HG02763 (cell line): ENCODE measurements at regions not wholly inside any gene's neighbourhood (a gene's known extent, or its start where the extent isn't known, plus 50 kb on each side); places are given as distances from the start of the nearest gene placed in this dataset.
"Not testable (repeated sequence)": the region's sequence is repeated elsewhere in the genome, so short reads cannot be mapped to it uniquely, and the experiment has no call there.

Source experiments
- ATAC-seq: cut with Tn5 transposase; IDR thresholded peaks from one replicate; pipeline ENCODE4 v1.9.1; 2021; ENCODE audit warnings: mild to moderate bottlenecking, moderate library complexity; ENCODE audit not compliant: unreplicated experiment

DNA sequence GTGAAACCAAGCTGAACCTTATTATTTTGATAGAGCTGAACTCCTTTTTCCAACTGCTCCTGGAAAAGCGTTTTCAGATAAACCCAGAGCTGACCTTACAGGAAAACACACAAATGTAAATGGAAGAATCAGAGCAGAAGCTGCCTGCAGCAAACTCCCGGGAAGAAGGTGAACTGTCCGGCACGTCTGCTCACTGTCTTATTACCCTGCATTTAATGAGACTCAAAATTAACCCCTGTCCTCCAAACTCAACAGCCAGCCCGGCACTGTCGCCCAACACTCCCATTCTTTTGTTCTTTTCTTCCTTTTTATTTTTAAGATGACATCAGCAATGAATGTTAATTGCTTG lies 1046.9 kb upstream of the FLRT2 start:
- ATAC-seq, result no peak

DNA sequence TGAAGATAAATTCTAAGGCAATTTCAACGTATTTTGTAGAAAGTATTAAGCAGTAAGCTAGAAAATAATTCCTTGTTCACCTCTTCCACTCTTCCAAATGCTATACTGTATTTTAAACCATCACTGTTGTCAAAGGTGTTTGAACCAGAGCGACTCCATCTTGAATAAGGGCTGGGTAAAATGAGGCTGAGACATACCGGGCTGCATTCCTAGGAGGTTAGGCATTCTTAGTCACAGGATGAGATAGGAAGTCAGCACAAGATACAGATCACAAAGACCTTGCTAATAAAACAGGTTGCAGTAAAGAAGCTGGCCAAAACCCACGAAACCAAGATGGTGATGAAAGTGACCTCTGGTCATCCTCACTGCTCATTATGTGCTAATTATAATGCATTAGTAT lies 1045.7 kb upstream of the FLRT2 start:
- not testable (repeated sequence) for ATAC-seq

DNA sequence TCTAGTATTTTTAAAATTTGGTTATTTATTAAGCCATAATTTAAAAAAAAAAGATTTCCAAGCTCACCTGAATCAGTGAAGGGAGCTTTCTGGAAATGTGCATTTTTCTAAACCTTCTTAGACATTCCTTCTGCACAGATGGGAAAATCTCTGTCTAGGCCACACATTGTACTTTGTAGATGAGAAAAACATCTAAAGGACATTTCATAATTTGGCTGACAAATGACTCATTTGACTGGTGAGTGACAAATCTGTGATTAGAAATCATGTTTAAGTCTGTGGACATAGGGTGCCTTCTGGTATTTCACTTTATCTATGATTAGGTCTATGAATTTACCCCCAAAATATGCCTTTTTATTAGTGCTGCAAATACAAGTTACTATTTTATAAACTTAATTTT lies 1044.9 kb upstream of the FLRT2 start:
- no peak for ATAC-seq

DNA sequence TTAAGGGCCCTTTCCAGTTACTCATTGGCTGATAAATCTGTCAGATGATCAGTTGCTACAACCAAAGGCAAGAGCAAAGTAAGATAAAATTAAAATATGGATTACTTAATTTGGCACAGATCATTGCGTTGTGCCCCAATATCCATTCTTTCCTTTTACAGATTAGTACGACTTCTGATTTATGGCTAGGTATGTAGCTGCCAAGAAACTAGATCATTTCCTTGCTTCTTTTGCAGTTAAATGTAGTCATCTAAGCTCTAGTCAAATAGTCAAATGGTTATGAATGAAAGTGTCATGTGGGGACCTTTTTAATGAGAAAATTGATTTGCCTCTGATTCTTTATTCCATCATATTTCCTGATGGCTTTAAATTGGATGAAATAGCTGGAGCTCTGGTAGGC lies 1039.9 kb upstream of the FLRT2 start:
- ATAC-seq, result no peak

DNA sequence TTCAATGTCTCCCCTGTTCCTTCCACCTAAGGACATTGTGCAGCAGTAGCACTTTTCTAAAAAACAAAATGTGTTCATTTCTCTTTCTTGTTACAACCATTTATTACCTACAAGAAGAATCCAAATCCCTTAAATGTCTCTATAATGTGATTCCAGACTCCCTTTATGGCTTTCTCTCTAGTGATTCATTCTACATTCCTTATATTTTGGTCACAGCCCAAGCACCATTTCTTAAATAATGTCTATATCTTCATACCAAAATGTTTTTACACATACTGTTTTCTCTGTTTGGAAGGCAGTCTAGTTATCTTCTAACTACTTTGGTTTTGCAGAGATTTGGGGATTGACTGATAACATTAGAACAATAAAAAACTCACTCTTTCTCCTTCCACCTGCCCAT lies 1037.3 kb upstream of the FLRT2 start:
- no peak for ATAC-seq

DNA sequence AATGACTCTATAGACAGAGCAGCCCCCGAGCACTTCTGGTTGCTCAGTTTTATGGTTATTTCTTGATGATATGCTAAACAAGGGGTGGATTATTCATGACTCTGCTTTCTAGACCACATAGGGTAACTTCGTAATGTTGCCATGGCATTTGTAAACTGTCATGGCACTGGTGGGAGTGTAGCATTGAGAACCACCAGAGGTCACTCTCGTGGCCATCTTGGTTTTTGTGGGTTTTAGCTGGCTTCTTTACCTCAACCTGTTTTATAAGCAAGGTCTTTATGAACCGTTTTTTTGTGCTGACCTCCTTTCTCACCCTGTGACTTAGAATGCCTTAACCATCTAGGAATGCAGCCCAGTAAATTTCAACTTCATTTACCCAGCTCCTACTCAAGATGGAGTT lies 1036.2 kb upstream of the FLRT2 start:
- ATAC-seq, result no peak

DNA sequence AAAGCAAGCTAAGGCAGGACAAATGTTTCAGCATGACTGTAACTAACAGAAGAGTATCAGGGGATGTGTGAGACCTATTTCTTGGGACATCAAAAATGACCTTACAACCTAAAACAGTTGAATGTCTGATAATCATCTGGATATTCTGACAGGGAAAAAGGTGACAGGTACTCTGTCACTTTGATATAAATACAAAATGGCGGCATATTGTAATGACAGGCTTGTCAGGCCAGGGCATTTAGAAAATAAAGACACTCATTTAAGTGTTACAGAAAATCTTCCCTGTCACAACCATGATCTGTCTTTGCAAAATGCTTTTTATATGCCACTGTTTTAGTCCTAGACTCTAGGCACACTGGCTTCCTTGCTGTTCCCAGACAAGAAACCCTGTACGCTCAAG lies 1033.3 kb upstream of the FLRT2 start:
- no peak for ATAC-seq

DNA sequence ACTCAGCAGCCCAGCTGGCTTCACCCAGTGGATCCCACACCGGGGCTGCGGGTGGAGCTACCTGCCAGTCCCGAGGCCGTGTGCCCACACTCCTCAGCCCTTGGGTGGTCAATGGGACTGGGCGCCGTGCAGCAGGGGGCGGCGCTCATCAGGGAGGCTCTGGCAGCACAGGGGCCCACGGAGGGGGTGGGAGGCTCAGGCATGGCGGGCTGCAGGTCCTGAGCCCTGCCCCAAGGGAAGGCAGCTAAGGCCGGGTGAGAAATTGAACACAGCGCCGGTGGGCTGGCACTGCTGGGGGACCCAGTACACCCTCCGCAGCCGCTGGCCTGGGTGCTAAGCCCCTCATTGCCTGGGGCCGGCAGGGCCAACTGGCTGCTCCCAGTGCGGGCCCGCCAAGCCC lies 1017.1 kb upstream of the FLRT2 start:
- ATAC-seq, result not testable (repeated sequence)

DNA sequence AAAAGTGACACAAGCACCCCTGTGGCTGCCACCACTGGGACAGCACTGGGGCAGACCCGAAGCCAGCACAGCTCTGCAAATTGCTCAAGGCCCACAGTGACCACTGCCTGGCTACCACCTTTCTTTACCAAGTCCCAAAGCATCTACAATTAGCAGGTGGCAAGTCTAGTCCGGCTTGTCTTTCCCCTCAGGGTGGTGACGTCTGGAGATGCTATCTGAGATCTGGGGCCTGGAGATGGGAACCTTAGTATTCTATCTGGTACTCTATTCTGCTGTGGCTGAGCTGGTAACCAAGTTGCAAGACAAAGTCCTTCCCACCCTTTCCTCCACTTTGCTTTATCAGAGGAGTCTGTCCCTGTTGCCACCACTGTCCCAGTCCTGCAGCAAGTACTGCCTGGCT lies 1010.1 kb upstream of the FLRT2 start:
- ATAC-seq, result no peak

DNA sequence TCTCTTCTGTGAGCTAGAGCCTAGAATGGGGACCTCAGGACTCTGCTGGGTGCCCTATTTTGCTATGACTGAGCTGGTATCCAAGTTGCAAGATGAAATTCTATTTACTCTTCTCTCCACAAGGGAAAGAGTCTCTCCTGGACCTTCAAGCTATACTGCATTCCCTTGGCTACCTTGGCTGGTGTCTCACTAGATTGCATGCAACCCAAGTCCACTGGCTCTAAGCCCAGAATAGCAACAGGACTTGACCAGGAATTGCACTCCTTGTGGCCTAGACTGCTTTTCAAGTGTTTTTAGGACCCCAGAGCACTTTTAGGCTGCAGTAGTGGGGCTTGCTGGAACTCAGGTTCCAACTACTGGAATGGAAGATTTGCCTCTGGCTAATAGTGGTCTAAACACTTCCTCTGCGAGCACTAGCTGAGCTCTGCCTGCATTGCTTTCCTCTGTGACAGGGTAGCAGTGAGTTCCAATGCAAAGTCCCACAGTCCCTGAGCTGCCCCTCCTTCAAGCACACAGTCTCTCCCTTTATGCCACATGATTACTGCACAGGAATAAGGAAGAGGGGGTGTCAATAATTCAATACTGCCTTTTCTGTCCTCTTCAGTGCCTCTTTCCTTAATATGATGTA lies 1009.1 kb upstream of the FLRT2 start:
- no peak for ATAC-seq

DNA sequence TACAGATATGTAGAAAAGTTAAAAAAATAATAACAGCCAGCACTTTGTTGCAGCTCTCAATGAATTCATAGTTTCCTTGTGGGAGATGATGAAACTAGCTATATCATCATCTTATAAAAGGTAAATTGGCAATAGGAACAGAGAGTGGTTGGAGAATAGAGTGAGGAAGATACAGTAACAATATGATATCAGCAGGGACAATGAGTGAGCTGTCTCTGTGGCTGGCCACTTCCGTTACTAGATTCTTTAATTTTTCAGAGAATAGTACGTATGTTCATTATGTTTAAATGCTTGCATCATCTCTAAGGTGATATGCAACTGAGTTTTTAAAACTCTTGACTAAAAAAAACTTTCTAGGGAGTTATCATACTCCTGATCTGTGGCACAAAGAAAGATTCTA lies 1006.2 kb upstream of the FLRT2 start:
- ATAC-seq, result no peak

DNA sequence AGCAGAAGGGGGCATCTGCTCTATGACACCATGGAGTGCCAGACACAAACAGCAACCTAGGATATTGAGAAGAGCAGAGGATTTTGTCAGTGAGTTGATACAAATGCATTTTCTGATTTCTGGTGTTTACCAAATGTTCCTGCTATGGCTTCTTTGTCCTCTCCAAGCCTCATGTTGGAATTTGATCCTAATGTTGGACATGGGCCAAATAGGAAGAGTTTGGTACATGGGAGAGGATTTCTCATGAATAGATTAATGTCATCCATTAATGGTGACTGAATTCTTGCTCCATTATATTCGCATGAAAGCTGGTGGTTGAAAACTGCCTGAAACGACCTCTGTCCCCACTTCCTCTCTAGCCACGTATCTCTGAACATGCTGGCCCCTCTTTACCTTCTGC lies 1002.2 kb upstream of the FLRT2 start:
- no peak for ATAC-seq

DNA sequence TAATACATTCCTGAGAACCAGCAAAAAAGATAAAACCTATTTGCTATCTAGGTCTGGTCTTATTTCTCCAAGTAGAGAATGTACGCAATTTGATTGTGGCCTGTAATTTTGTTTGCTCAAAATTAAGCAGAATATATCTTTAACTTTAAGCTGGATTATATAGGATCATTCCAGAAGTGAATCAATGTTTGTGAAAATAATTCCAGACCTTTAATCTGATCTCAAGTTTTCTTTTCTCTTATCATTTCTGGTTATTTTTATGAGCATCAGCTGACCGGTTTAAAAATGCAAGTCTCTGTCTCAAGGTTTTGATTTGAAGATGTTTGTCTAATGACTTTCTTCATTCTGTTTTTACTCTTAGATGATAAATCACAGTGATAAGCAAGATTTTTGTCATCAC lies 997.9 kb upstream of the FLRT2 start:
- no peak for ATAC-seq

DNA sequence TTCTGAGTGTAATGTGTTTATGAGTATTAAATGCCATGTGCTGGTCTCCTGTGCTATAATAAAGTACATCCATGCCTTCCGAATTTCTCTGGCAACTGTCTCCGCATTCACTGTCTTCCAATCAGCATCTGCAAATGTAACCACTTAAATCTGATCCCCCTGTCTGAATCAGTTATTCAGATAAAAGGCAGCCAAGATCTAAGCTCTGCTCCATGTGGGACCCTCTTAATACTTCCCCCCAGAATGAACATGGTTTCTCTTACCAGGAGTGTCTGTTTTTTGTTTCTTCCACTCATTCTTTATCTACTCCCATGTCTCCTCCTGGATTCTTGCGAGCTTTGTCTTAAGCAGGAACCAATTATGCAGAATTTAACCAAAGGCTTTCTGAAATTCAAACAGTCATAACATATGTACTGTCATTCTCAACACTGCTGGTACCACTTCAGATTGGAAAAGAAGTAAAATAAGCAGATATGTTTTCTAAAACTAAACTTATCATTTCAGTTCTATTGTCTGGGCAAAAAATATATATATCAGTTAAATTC lies 996.7 kb upstream of the FLRT2 start:
- ATAC-seq, result no peak

DNA sequence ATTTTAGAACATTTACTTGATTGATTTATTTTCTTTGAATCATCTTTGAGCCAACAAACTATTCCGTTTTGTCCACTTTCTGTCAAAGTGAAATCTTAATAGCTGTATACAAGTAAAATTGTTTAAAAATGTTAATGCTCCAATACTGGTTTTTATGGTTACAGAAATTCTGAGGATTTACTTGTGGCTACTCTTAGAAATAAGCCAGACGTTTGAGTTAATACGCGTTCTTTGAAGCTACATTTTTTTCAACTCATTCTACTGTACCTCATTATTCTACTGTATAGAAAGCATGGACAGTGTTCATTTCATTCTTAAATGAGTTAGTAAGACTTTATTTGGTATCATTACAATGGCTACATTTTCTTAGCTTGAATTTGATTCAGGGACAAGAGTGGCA lies 996.2 kb upstream of the FLRT2 start:
- no peak for ATAC-seq

DNA sequence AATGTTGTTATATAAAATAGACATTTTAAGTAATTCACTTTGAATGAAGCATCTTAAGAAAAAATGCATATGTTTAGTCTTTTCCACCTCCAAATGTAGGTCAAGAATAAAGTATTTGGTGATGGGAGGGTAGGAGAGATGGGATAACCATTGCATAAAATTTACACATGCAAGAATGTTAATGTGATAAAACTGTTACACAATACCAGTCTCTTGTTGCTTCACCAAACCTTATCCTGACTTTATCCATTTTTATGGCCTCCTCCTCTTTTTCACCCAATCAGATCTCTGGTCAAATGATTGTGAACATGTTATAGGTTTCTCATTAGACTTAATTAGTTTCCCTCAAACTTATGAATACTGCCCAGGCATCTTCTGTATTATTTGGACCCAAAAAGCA lies 994.5 kb upstream of the FLRT2 start:
- ATAC-seq, result no peak

DNA sequence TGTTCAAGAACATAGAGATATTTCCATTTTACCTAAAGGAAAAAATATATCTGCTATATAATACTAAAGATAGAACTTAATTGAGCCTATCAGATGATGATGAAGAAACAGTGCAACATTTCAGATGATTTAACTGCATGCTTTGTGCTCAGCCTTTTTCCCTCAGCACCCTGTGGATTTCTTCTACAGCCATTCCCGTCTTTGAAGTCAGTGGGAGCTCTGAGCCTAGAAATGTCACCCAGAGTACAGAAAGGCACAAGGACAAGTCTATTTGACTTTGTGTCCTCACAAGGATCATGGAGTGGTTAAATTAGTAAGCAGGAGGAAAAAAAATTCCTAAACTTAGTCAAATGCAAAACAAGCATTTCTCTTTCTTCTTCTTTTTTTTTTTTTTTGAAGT lies 994.0 kb upstream of the FLRT2 start:
- no peak for ATAC-seq

DNA sequence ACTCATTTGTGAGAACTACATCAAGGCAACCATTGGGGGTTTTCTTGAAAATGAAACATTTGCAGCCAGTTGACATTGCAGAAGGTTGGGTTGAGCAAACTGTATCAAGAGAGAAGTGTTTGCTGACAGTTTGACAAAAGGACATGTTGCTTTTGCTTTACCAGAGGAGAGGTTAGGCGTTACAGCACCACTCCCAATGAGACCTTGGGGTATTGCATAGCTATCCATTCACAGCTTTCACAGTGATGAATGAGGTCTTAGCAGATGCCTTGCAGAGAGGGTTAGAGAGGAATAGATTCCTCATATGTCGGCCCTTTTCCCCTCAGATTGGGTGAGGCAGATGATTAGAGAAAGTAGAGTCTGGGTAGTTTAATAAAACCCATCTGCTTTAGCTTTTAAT lies 988.9 kb upstream of the FLRT2 start:
- no peak for ATAC-seq

DNA sequence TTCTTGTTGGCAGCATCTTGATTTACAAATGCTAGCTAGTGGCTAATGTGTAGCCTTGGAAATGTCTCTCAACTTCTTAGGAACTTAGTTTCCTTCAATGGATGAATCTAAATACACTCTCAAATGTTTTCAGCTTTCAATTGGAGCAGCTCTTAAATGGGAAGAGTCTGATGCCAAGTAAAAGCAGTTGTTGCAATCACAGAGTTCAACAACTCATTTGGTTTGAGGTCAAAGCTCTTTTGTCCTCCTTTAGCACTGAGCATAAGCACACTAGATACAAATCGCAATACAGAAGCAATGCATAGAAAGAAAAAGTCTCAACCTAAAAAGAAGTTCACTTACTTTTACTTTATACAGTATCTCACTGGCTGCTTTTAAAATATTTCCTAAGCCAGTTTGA lies 986.1 kb upstream of the FLRT2 start:
- ATAC-seq, result no peak

DNA sequence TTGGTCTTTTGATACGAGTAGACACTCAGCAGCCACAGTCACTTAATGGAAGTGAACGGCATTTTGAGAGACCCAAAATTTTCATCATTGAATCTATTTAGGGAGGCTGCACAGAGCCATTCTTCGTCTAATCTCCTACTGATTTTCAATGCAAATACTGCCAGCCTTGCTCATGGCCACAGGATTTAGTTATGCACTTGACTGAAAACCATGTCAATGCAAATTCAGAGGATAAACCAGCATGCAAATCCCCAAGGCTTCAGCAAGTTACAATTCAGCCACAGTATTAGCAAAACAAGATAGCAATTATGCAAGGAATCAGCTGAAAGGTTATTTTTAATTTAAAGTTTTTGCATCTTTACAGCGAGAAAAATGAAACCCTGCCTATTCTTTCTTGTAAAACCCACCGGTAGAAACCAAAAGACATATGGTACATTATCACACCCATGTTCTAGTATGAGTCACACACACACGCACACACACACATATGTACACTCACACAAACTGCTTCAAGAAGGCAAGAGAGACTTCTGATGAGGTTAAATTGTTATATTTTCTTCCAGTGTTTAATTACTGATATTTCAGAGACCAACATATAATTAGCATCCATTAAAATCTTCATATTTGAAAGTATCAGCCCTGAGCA lies 985.3 kb upstream of the FLRT2 start:
- ATAC-seq, result no peak

DNA sequence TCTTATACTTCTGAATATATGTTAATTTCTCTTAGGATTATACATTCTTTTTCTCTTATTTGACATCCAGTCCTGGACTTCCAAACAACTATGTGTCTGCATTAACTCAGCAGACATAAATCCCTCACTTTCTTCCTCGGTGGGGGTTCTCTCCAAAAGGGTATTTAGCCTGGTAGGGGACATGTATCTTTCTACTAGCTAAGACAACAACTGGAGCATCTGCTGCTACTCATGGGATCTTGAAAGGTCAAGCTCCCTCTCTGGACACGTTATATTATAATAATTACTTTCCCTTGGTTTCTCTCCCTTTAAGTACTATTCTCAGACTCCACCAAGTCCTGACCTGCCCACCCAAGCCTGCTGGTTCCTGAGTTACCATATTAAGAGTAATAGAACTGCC lies 983.7 kb upstream of the FLRT2 start:
- no peak for ATAC-seq

DNA sequence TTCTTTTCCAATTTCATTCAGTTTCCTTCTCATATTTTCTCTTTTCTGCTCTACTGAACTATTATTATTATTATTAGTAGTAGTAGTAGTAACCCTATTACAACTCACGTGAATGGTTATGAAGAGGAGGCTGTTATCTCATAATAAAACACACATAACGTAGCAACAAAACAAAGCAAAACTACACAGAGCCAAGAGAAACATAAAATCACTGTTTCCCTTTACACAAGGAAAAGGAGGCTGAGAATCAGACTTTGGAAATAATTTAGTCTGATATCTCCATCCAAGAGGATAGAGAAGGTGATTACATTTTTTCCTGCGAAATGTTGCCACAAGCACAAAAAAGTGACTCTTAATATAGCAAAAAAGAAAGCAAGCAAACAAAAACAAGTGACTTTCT lies 975.8 kb upstream of the FLRT2 start:
- ATAC-seq, result no peak

DNA sequence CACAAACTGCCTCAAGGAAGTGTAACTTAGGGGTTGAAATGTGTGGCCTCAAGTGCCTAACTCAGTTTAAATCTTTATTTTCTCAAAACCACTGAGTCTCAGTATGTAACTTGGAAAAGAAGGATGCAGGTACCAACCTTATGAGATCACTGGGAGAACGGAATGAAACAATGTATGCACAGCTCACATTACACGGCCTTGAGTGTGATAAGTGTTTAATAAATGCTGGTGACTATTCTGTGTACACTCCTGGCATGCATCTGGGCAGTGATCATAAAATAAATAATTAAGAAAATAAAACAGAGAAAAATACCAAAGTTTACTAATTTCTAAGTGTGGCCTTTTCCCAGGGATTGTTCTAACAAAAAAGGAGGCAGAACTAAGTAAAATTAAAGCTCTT lies 974.5 kb upstream of the FLRT2 start:
- no peak for ATAC-seq
